SK-N-SH (cell line): ENCODE measurements at regions not wholly inside any gene's neighbourhood (a gene's known extent, or its start where the extent isn't known, plus 50 kb on each side); places are given as distances from the start of the nearest gene placed in this dataset.

Source experiments
- CTCF ChIA-PET: fragments of 300-600, 350-600 bp; formaldehyde crosslinking; extraction: SDS; loops from one replicate; lab custom pipeline; 2021; lab: Yijun Ruan, JAX
- POLR2A ChIA-PET: fragments of 350-600 bp; sonication (Branson Sonifier 250); formaldehyde crosslinking; extraction: SDS; loops from one replicate; lab custom pipeline; 2020; ENCODE audit warnings: antibody characterized with exemption, inconsistent platforms; lab: Yijun Ruan, JAX
- DNase-seq: peaks from one replicate; pipeline ENCODE4 v3.0.0; 2012
- H2AFZ ChIP-seq: fragments of 200-600 bp; sonication (generic); 2 replicates; pipeline ENCODE4 v1.8.1; 2016; ENCODE audit warnings: antibody characterized with exemption, mild to moderate bottlenecking, low read depth
- H3F3A ChIP-seq: fragments of 200-600 bp; sonication (generic); replicated peaks from 2 replicates; pipeline ENCODE3; 2016; ENCODE audit warnings: antibody characterized with exemption, mild to moderate bottlenecking; ENCODE audit not compliant: insufficient read depth
- H3K27ac ChIP-seq, 2 experiments: fragments of 200-500 bp in 1 of 2; fragments of 200-600 bp in 1 of 2; sonication (Bioruptor generic) in 1 of 2; sonication (generic), shearing (Covaris generic) in 1 of 2; 2 replicates each; pipeline versions ENCODE4 v1.5.1 to v1.6.1; 2014 to 2016; ENCODE audit warnings: low read depth in 2 of 2, inconsistent platforms in 1 of 2, low read length in 1 of 2, mild to moderate bottlenecking in 1 of 2, mixed read lengths in 1 of 2
- H3K27me3 ChIP-seq: fragments of 200-600 bp; sonication (generic), shearing (Covaris generic); 2 replicates; pipeline ENCODE4 v1.6.1; 2016; ENCODE audit warnings: mixed run types; ENCODE audit not compliant: insufficient read depth
- H3K36me3 ChIP-seq, 2 experiments: fragments of 200-500 bp in 1 of 2; fragments of 200-600 bp in 1 of 2; sonication (Bioruptor generic) in 1 of 2; sonication (generic) in 1 of 2; replicated peaks in 1 of 2; 2 replicates each; pipeline versions ENCODE3 to v1.5.1; 2014 to 2016; ENCODE audit warnings: low read length in 1 of 2, mild to moderate bottlenecking in 1 of 2; ENCODE audit not compliant: insufficient read depth in 2 of 2, control insufficient read depth in 1 of 2
- H3K4me1 ChIP-seq, 2 experiments: fragments of 200-500 bp in 1 of 2; fragments of 200-600 bp in 1 of 2; sonication (Bioruptor generic) in 1 of 2; sonication (generic), shearing (Covaris generic) in 1 of 2; 2 replicates each; pipeline versions ENCODE4 v1.5.1 to v1.6.1; 2014 to 2016; ENCODE audit warnings: low read depth in 1 of 2, low read length in 1 of 2, mixed run types in 1 of 2; ENCODE audit not compliant: insufficient read depth in 2 of 2, control insufficient read depth in 1 of 2
- H3K4me2 ChIP-seq: fragments of 200-600 bp; sonication (generic), shearing (Covaris generic); 2 replicates; pipeline ENCODE4 v1.6.1; 2017; ENCODE audit warnings: mixed run types
- H3K4me3 ChIP-seq, 2 experiments: fragments of 200-500 bp in 1 of 2; fragments of 200-600 bp in 1 of 2; sonication (Bioruptor generic) in 1 of 2; sonication (generic), shearing (Covaris generic) in 1 of 2; 2 replicates each; pipeline versions ENCODE4 v1.5.1 to v1.8.1; 2014 to 2016; ENCODE audit warnings: low read depth in 2 of 2, inconsistent platforms in 1 of 2, low read length in 1 of 2, mild to moderate bottlenecking in 1 of 2, mixed read lengths in 1 of 2, moderate library complexity in 1 of 2
- H3K79me2 ChIP-seq: fragments of 200-600 bp; sonication (generic); 2 replicates; pipeline ENCODE4 v1.8.1; 2017; ENCODE audit warnings: mild to moderate bottlenecking; ENCODE audit not compliant: insufficient read depth
- H3K9ac ChIP-seq: fragments of 200-600 bp; sonication (generic); 2 replicates; pipeline ENCODE4 v1.6.1; 2017; ENCODE audit warnings: mixed run types
- H3K9me2 ChIP-seq: fragments of 200-600 bp; sonication (generic); 2 replicates; pipeline ENCODE4 v1.6.1; 2017; ENCODE audit warnings: mixed run types
- H3K9me3 ChIP-seq: fragments of 200-600 bp; sonication (generic); 2 replicates; pipeline ENCODE4 v1.6.1; 2017; ENCODE audit warnings: mixed run types, mild to moderate bottlenecking, moderate library complexity
- H4K20me1 ChIP-seq: fragments of 200-600 bp; sonication (generic); 2 replicates; pipeline ENCODE4 v1.6.1; 2017; ENCODE audit warnings: mild to moderate bottlenecking, mixed run types; ENCODE audit not compliant: insufficient read depth
- EZH2phosphoT487 ChIP-seq: fragments of 200-600 bp; sonication (generic); IDR thresholded peaks from 2 replicates; pipeline ENCODE4 v1.6.1; 2017; ENCODE audit warnings: low read depth, mixed run types, mild to moderate bottlenecking, antibody characterized with exemption, moderate library complexity, borderline replicate concordance
- GABPA ChIP-seq: IDR thresholded peaks from 2 replicates; pipeline ENCODE4 v1.4.0; 2012; ENCODE audit warnings: low read depth, mild to moderate bottlenecking
- JUND ChIP-seq: IDR thresholded peaks from 2 replicates; pipeline ENCODE4 v1.4.0; 2012
- MAX ChIP-seq: IDR thresholded peaks from 2 replicates; pipeline ENCODE4 v1.4.0; 2012; ENCODE audit warnings: low read depth
- MEF2A ChIP-seq: IDR thresholded peaks from 2 replicates; pipeline ENCODE4 v1.4.0; 2012; ENCODE audit warnings: low read depth, borderline replicate concordance
- NRF1 ChIP-seq: IDR thresholded peaks from 2 replicates; pipeline ENCODE4 v1.6.1; 2012; ENCODE audit warnings: low read depth, mild to moderate bottlenecking, low read length
- PBX3 ChIP-seq: IDR thresholded peaks from 2 replicates; pipeline ENCODE4; 2012
- RXRA ChIP-seq: IDR thresholded peaks from 2 replicates; pipeline ENCODE4 v1.4.0; 2012; ENCODE audit warnings: low read depth, mild to moderate bottlenecking, borderline replicate concordance
- TCF12 ChIP-seq: IDR thresholded peaks from 2 replicates; pipeline ENCODE4 v1.4.0; 2012
- TEAD4 ChIP-seq: IDR thresholded peaks from 2 replicates; pipeline ENCODE4 v1.4.0; 2012; ENCODE audit warnings: mild to moderate bottlenecking, borderline replicate concordance; ENCODE audit not compliant: insufficient read depth
- USF1 ChIP-seq: IDR thresholded peaks from 2 replicates; pipeline ENCODE4 v1.4.0; 2012; ENCODE audit warnings: low read depth, borderline replicate concordance
- YY1 ChIP-seq: IDR thresholded peaks from 2 replicates; pipeline ENCODE4 v1.4.0; 2012; ENCODE audit warnings: low read depth, mild to moderate bottlenecking
- WGBS: methylation state at CpG from one replicate; pipeline ENCODE4 v1.1.6; 2017; ENCODE audit warnings: low lambda C conversion rate; 5-methylcytosine and 5-hydroxymethylcytosine counted together
- TF ChIP-seq, protein P1 (sequence below): fragments of 150-350 bp; IDR thresholded peaks from 2 replicates; pipeline ENCODE4 v1.6.1; 2016; ENCODE audit warnings: mild to moderate bottlenecking, low read depth, low read length
- TF ChIP-seq, protein P2 (sequence below): IDR thresholded peaks from 2 replicates; pipeline ENCODE4 v1.6.1; 2012; ENCODE audit warnings: mild to moderate bottlenecking, low read depth, low read length, moderate library complexity

DNA sequence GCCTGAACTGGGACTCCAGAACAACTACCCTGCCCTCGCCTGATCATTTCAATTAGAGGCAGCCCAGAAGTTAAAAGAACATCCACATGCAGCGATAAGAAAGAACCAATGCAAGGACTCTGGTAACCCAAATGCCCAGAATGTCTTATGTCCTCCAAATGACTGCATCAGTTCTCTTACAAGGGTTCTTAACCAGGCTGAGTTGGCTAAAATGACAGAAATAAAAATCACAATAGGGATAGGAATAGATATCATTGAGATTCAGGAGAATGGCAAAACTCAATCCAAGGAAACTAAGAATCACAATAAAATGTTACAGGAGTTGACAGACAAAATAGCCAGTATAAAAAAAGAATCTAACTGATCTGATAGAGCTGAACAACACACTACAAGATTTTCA lies 80.1 kb upstream of the PTGFR start:
- Histone ChIP-seq H4K20me1 (no peaks in the 10 kb centered on the region), H2AFZ (no peak overlapping the region), H3K9ac (no peak overlapping the region), H3K4me3 (no peak overlapping the region), H3F3A (no peaks in the 10 kb centered on the region), H3K79me2 (no peaks in the 10 kb centered on the region), H3K27ac (no peak overlapping the region), H3K9me2 (no peaks in the 10 kb centered on the region), H3K4me1 (no peaks in the 10 kb centered on the region), H3K4me2 (no peak overlapping the region), H3K27me3 (no peaks in the 10 kb centered on the region), H3K9me3 (peaks cover 17% of the 10 kb centered on the region), H3K36me3 (no peaks in the 10 kb centered on the region)
- DNase-seq = no peak
- 72% methylated on average over 2 of the region's 2 CpGs for WGBS
- CTCF ChIA-PET = no interaction called here
- no peak for TF ChIP-seq USF1
- TF ChIP-seq PBX3 = no peak
- POLR2A ChIA-PET = no interaction called here

GRCh38 chr1:78411707-78412106 lies 79.1 kb upstream of the PTGFR start:
- no peak overlapping the region for H3K9ac ChIP-seq
- no peak overlapping the region for H3K27ac ChIP-seq
- ChIA-PET POLR2A (no interaction called here), CTCF (no interaction called here)
- no peaks in the 10 kb centered on the region for H4K20me1 ChIP-seq
- TF ChIP-seq RXRA (no peak), JUND (no peak), GABPA (no peak), YY1 (no peak), TEAD4 (no peak)
- TF ChIP-seq, protein P1, sequence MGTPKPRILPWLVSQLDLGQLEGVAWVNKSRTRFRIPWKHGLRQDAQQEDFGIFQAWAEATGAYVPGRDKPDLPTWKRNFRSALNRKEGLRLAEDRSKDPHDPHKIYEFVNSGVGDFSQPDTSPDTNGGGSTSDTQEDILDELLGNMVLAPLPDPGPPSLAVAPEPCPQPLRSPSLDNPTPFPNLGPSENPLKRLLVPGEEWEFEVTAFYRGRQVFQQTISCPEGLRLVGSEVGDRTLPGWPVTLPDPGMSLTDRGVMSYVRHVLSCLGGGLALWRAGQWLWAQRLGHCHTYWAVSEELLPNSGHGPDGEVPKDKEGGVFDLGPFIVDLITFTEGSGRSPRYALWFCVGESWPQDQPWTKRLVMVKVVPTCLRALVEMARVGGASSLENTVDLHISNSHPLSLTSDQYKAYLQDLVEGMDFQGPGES = no peak
- no peaks in the 10 kb centered on the region for H3K9me2 ChIP-seq
- no peaks in the 10 kb centered on the region for H3F3A ChIP-seq
- no peak overlapping the region for H3K4me3 ChIP-seq
- H3K79me2 ChIP-seq = no peaks in the 10 kb centered on the region
- DNase-seq = no peak
- no peak overlapping the region for H3K4me2 ChIP-seq
- H3K4me1 ChIP-seq = no peaks in the 10 kb centered on the region
- no peaks in the 10 kb centered on the region for H3K27me3 ChIP-seq
- H3K9me3 ChIP-seq = peaks cover 17% of the 10 kb centered on the region
- no peaks in the 10 kb centered on the region for H3K36me3 ChIP-seq
- no peak overlapping the region for H2AFZ ChIP-seq
- 43% methylated on average over 3 of the region's 3 CpGs for WGBS

GRCh38 chr1:78415165-78415564 lies 75.6 kb upstream of the PTGFR start:
- no peak overlapping the region for H3K4me2 ChIP-seq
- H3F3A ChIP-seq = peaks cover 3% of the 10 kb centered on the region
- no peak overlapping the region for H2AFZ ChIP-seq
- peaks cover 17% of the 10 kb centered on the region for H3K9me3 ChIP-seq
- H3K27me3 ChIP-seq = no peaks in the 10 kb centered on the region
- no peaks in the 10 kb centered on the region for H3K9me2 ChIP-seq
- no peak for DNase-seq
- H3K27ac ChIP-seq = no peak overlapping the region
- WGBS = 85% methylated on average over 1 of the region's 1 CpG
- H3K4me3 ChIP-seq = no peak overlapping the region
- H3K4me1 ChIP-seq = peaks cover 5 to 17% of the 10 kb centered on the region in 2 experiments; a peak in 3 of 4 replicates
- no peaks in the 10 kb centered on the region for H3K79me2 ChIP-seq
- ChIA-PET POLR2A (no interaction called here), CTCF (no interaction called here)
- H3K9ac ChIP-seq = no peak overlapping the region
- H4K20me1 ChIP-seq = no peaks in the 10 kb centered on the region
- H3K36me3 ChIP-seq = no peaks in the 10 kb centered on the region
- TF ChIP-seq MAX = no peak
- no peak for TF ChIP-seq EZH2phosphoT487
- no peak for TF ChIP-seq TCF12
- TF ChIP-seq NRF1 = no peak
- TF ChIP-seq, protein P2, sequence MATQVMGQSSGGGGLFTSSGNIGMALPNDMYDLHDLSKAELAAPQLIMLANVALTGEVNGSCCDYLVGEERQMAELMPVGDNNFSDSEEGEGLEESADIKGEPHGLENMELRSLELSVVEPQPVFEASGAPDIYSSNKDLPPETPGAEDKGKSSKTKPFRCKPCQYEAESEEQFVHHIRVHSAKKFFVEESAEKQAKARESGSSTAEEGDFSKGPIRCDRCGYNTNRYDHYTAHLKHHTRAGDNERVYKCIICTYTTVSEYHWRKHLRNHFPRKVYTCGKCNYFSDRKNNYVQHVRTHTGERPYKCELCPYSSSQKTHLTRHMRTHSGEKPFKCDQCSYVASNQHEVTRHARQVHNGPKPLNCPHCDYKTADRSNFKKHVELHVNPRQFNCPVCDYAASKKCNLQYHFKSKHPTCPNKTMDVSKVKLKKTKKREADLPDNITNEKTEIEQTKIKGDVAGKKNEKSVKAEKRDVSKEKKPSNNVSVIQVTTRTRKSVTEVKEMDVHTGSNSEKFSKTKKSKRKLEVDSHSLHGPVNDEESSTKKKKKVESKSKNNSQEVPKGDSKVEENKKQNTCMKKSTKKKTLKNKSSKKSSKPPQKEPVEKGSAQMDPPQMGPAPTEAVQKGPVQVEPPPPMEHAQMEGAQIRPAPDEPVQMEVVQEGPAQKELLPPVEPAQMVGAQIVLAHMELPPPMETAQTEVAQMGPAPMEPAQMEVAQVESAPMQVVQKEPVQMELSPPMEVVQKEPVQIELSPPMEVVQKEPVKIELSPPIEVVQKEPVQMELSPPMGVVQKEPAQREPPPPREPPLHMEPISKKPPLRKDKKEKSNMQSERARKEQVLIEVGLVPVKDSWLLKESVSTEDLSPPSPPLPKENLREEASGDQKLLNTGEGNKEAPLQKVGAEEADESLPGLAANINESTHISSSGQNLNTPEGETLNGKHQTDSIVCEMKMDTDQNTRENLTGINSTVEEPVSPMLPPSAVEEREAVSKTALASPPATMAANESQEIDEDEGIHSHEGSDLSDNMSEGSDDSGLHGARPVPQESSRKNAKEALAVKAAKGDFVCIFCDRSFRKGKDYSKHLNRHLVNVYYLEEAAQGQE = no peak
- TF ChIP-seq RXRA = no peak
- TF ChIP-seq MEF2A = no peak
